ENCODE measurements at regions not wholly inside any gene's neighbourhood (a gene's known extent, or its start where the extent isn't known, plus 50 kb on each side); places are given as distances from the start of the nearest gene placed in this dataset.

GRCh38 chr3:127044996-127045395, 62.1 kb downstream of the PLXNA1 start:
- TF ChIP-seq EP300 (IDR thresholded peaks at IDR 0.05; ENCODE audit: low read depth in 2 of 2, low read length in 2 of 2) (no peak), EP300 (CRISPR knock-in tag; IDR thresholded peaks at IDR 0.05; ENCODE audit: borderline replicate concordance) (no peak), FOXM1 (CRISPR knock-in tag; IDR thresholded peaks at IDR 0.05) (no peak), ZNF468 (CRISPR knock-in tag; IDR thresholded peaks at IDR 0.05) (no peak), POLR2AphosphoS5 (IDR thresholded peaks at IDR 0.05; ENCODE audit: low read depth, low read length) (no peak), RXRA (CRISPR knock-in tag; IDR thresholded peaks at IDR 0.05) (no peak), ATF1 (CRISPR knock-in tag; IDR thresholded peaks at IDR 0.05) (no peak), NBN (conservative IDR thresholded peaks at IDR 0.05) (no peak), MAFK (conservative IDR thresholded peaks at IDR 0.05 in 1 of 2, IDR thresholded peaks at IDR 0.05 in 1 of 2; ENCODE audit: low read length in 2 of 2) (no peak), ATF5 (CRISPR knock-in tag; IDR thresholded peaks at IDR 0.05; ENCODE audit: low read depth) (no peak), PBX3 (CRISPR knock-in tag; IDR thresholded peaks at IDR 0.05; ENCODE audit: borderline replicate concordance) (no peak), ZNF180 (CRISPR knock-in tag; IDR thresholded peaks at IDR 0.05; ENCODE audit: borderline replicate concordance, low read depth) (no peak)
